Dedifferentiated amniotic fluid mesenchymal stem cell (primary cell): ENCODE measurements at regions not wholly inside any gene's neighbourhood (a gene's known extent, or its start where the extent isn't known, plus 50 kb on each side); places are given as distances from the start of the nearest gene placed in this dataset.

Experiments used
- DNase-seq: peaks from one replicate; pipeline ENCODE4 v3.0.0-alpha.2; 2016; ENCODE audit errors: extremely low spot score

DNA sequence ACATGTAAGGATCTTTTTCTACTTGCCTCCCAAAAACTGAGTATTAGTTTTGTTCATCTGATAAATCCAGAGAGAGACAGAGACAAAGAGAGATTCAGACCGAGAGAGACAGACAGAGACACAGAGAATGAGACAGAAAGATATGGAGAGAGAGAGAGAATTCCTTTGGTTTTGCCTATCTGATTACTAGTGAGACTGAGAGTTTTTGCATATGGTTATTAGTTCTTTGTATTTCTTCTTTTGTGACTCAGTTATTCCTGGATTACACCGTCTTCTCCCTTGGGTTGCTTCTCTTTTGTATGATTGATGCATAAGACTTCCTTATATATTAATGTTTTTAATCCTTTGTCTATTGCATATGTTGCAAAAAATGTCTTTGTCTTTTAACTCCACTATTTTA is 91.2 kb upstream of the SPATA31C2 start:
- no peak for DNase-seq

DNA sequence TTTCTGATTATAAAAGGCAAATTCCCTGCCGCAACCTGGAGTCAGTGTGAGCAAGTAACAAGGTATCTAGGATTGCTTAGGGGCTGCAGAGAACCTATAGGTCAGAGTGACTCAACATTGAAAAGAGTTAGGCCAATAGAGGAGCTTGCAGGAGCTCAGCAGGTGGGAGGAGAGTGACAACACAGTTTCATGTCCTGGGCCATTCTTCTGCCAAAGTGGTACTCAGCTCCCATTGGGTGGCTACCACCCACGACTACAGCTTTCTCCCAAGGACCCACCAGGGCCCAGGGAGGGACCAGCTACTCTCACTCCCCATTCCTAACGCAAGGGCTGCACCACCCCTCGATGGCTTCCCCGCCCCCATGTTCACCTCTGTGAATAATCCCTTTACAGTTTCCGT is 86.7 kb upstream of the SPATA31C2 start:
- DNase-seq, result no peak

DNA sequence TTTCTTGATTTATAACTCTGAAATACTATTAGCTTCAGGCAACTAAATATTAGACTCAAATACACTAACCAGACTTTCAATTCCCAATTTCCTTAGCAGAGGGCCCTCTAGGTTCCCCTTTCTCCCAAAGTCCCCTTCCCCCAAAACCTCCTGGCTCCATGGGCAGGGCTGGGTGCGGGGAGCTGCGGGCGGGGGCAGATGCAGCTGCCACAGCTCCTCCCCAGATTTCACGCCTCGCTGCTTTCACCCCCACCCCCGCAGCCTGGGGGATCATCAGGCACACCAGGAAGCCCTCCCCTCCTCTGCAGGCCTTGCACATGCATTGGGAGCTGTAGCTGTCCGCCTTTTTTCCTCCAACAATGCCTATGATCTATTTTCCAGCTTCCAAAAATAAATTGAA is 82.8 kb upstream of the SPATA31C2 start:
- DNase-seq, result no peak

DNA sequence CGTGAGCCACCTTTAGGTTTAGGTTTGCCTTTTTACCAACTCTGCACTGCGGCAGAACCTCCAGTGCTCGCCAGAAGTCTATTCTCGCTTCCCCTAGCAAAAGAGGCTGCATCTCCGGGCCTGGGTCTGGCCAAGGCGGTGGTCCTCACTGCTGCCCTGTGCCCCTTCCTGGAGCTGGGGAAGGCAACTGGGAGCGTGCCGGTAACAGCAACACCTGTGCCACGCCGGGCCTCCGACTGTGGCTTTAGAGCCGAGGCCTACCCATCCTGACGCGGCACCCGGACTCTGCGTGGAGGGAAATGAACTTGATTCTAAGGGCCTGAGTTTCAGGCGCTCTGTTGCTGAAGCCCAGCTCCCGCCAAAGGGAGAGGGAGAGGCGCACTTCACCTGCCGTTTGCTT is 82.4 kb upstream of the SPATA31C2 start:
- DNase-seq, result no peak

DNA sequence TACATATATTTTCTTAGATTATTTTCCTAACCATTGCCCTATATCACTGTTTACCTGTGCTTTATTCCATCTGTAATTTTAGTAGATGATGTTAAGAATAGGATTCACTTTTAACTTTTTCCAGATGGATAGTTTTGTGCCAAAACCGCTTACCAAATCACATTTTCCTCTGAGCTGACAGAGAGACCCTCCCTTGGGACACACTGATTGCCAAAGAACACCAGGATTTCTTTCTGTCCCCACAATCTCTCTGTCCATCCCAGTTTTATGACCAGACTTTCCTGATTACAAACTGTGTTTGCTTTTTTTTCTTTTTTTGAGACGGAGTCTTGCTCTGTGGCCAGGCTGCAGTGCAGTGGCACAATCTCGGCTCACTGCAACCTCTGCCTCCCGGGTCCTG is 81.3 kb upstream of the SPATA31C2 start:
- no peak for DNase-seq

DNA sequence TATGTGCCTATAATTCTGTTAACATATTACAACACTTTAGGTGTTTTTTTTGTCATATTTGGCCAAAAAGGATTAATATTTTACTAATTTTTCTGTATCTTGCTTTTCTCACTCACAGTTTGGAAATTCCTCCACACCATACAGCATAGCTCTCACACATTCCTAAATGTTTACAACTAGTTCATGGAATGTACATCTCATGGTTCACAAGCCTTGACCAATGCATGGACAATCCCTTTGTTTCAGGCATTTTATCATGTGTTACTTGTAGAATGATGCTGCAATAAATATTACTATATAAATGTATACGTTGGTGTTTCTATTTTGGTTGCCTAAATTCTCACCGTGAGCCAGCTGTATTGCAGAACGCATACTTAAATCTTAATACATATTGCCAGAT is 80.5 kb upstream of the SPATA31C2 start:
- DNase-seq, result peak; percentile 69

DNA sequence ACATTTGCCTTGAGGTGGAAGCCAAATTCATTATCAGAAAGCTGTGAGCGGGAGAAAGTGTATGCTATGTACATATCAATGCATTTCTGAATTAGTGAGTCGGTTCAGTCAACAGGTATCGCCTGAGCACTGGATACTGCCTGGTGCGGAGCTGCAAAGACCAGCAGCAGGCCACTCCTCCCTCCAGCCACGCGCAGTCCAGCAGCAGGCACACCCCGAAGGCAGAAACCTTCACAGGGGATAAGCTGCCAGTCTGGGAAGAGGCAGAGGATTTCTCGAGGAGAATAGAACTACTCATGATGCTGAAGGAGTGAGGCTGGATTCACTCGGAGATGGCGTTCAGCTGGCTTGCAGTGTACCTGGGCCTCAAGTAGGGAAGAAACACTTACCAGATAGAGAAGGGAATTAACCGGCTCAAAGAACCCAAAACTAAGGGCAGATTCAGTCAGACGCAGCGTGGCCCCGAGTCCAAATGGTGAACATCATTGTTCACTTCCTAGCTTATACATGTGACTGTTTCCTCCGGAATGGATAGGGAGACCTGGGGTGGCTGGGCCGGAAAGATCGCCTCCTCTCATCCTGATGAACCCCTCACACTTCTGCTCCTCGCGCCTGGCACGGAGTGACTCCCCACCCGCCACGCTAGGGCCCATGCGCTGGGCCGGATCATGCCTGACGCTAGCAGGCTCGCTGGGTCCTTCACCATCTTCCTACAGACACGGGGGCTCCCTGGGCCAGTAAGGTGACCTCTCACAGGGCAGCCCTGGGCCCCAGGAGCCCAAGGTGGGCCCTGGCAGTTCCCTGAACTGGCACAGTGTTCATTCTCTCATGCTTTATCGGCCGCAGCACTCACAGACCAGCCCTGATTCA is 78.1 kb upstream of the SPATA31C2 start:
- no peak for DNase-seq

DNA sequence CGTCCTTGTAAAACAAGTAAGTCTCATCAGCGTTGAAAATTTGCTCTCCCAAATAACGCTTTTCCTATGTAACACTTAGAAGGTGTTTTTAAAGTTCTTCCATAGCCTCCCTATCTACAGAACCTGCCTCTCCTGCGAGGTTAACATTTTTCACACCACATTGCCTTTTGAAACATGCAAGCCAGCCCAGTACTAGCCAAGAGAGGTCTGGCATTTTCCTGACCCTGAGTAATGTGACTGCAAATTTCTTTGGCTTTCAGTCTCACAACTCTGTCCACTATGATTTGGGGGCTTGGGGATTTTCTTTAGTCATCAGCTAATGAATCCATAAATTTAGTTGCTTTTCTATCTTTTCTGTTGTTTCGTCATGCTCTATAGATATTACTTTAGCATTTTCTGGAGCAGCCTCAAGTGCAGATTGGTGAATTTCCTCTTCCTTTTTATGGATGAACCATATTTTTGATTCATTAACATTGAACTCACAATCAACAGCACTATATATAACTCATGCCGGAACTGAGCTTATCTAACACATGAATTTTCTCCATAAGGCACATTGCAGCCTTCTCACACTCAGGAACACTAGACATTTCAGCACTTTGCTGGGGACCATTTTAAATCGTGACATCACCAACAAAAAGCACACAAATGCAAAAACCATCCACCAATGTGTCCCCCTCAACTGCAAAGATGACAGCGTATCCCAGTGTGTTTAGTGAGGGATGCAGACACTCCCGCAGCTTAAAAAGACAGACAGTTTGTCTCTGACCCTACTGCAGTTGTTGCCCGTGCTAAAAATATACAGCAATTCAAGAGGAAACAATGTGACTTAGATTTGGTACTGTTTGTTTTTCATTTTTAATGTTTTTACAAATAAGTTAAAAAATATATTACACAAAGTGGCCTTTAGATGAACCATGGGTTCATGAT is 77.2 kb upstream of the SPATA31C2 start:
- DNase-seq, result no peak

DNA sequence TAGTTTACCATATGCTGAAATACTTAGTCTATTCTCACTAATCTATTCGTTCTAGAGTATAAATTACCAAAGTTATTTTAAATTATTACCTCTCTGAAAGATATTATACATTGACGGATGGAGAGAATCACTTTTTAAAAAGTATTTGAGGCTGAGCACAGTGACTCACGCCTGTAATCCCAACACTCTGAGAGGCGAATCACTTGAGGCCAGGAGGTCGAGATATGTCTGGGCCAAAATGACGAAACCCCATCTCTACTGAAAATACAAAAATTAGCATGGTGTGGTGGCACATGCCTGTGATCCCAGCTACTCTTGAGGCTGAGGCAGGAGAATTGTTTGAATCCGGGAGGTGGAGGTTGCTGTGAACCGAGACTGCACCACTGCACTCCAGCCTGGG is 64.0 kb upstream of the SPATA31C2 start:
- DNase-seq, result no peak

DNA sequence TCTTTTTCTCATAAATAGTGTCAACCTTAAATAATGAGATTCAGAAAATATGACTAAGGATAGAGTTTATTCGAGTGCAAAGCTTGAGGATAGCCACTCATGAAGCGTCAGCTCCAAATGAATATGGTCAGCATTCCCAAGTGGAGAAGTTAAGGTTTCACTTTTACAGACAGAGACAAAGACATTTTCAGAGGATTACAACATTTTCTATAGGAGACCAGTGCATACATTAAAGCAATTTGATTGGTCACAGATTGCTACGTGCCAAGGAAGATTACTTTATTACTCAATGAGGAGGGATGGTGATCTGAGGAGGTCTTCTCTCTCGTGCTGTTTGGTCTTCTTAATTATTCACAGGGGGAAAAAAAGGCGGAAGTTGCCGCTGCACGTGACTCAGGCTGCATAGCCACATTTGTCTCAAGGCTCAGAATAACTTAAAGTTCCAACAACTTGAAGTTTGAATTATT is 60.1 kb upstream of the SPATA31C2 start:
- peak; percentile 73 for DNase-seq

DNA sequence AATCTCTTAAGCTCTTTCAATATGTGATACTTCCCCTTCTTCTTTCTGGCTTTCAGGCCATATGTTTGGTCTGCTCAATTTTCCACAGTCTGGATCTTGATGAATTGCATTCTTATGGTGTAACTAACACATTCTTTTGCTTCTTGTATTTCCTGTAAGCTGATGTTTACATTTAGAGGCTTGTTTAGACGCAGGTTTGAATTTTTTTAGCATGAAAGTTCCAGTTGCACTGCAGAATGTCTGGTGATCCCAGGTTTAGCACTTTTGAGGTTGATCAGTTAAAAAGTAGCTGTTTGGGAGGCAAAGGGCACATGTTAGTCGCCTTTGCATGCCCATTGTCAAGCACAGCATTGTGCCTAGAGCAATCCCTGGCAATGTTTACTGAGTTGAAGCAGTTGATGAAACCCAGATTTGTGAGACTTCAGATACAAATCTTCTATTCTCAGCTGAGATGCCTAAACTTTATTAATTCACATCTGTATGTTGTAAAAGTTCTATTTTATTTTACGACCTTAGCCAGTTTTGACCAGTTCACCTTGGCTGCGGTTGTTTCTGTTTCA is 59.6 kb upstream of the SPATA31C2 start:
- peak; percentile 85 for DNase-seq

DNA sequence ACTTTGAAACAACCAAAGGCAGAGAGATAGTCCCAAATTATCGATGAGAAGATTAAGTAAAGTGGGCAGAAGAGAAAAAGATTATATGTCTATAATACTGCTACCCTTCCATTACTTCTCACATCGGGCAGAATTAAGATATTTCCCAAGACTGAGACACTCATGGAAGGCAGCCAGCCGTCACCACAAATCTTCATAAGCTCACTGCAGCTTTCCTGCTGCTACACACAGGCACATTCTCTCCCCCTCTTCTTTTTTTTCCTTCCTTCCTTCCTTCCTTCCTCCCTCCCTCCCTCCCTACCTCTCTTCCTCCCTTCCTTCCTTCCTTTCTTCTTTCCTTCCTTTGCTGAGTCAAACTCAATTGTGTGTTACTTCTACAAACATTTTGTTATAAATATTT is 58.7 kb upstream of the SPATA31C2 start:
- DNase-seq, result peak; percentile 23

DNA sequence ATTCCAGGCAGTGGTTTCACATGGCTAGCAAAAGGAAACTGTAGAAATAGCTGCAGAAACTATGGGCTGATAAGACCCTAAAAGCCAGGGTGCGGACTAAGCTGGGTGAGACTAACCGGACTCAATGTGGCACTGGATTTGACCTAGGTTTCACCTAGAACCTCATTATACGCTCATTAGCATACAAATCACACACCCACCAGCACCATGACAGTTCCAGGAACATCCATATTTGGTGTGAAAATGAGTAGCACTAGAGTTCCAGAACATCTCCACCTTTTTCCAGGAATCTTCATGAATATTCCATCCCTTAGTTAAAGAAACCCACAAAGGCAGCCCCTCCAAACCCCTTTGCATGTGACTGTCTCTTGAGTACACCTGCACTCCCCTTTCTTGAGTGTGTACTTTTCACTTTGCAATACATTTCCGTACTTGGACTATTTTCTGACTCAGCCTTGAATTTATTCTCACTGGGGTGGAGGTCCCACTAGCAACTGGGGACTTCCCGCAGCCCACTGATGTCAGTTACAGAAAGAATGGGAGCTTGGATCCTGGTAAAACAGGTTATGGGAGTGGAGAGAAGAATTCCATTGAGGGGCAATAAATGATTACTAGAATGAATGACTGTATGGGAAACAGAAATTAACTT is 58.0 kb upstream of the SPATA31C2 start:
- no peak for DNase-seq

DNA sequence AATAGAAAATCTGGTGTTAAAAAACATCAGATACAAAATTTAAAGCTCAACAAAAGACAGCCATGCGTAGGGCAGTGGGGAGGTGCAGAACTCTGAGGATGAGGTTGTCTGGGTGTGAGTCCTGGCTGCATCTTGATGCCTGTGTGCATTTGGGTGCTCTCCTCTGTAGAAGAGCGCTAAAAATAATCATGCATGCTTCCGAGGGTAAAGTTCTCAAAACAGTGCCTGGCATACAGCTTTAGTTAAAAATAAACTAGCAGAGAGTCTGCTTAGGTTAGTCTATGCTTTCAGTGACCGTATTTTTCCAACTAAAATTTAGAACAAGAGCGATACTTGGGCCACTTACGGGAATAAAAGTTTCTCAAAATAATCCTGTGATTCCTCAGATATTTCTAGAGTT is 55.5 kb upstream of the SPATA31C2 start:
- no peak for DNase-seq

DNA sequence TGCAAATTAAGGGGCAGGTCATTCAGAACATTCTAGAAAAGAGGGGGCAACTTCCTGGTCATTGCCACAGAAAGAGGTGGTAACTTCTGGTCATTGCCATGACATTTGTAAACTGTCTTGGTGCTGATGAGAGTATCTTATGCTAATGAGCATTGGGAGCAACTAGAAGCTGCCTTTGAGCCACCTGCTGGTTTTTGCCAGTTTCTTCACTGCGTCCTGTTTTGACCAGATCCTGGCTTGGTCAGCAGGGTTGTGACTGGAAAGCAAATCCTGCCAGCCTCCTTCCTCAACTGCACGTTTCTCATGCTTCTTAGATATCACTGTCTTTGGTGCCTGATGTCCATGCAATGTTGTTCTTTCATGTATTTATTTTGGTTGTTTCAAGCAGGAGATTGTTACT is 53.2 kb upstream of the SPATA31C2 start:
- DNase-seq, result no peak

DNA sequence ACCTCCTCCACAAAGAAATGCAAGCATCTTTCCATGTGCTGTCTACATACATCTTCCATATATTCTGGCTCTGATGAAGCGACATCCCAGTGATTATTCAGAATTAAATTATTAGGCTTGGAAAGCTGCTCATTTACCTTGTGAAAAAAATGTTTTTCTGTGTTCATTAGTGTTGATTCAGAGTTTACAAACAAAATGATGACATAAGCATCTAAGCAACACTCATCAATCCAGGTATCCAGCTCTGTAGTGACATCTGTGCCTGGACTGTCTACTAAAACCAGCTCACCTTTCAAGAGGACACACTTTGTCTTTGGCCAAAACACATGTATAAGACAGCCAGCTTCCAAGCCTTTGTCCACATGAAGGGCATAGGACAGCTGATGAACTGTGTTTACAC is 51.1 kb upstream of the SPATA31C2 start:
- DNase-seq, result no peak
